G401 (cell line): ENCODE measurements at regions not wholly inside any gene's neighbourhood (a gene's known extent, or its start where the extent isn't known, plus 50 kb on each side); places are given as distances from the start of the nearest gene placed in this dataset.

Source experiments
- DNase-seq: peaks from one replicate; pipeline ENCODE4 v3.0.0-alpha.2; 2015; ENCODE audit warnings: low spot score
- in situ Hi-C: cut with HindIII; loops from 2 replicates; pipeline ENCODE4 v1.10.0; 2016; ENCODE audit warnings: low sequenced_read_pairs, mixed read lengths

DNA sequence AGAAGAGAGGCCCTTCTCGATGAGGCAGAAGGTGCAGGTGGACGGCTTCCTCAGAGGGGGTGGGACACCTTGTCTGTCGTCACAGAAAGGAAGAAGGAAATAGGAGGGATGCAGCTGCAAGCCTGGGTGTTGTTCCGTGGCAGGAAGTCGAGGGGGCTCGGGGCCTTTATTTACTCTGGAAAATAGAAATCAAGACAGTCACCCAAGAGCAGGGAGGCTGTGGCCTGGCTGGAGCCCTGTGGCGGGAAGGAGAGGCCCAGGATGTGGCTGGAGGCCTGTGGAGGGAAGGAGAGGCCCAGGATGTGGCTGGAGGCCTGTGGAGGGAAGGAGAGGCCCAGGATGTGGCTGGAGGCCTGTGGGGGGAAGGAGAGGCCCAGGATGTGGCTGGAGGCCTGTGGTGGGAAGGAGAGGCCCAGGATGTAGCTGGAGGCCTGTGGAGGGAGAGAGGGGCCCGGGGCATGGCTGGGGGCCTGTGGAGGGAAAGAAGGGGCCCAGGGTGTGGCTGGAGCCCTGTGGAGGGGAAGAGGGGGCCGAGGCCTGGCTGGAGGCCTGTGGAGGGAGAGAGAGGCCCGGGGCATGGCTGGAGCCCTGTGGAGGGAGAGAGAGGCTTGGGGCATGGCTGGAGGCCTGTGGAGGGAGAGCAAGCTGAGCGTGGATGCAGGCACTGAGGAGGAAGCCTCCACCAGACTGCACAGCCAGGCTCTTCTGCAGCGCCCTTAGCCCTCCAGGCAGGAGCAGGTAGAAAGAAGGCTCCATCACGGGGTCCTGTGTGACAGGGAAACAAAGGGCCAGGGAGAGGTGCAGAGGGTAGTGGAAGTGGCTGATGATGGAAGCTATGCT lies 97.3 kb upstream of the SFMBT2 start:
- no peak for DNase-seq
- in situ Hi-C loops = no loop called here

DNA sequence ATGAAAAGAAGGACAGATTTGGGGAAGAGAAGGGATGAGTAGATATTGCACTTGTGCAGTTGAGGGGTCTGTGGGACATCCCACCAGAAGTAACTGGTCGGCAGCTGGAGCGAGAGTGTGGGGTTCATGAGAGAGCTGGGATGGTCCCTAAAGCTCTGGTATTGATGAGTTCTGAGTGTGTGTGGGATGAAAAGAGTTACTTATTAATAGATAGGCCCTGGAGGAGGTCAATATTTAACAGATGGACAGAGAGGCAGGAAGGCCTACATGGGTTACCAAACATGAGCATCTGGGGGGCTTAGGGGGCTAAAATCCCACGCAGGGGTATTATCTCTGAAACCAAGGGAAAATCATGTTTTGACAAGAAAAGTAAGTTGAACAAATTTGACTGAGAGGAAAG lies 95.7 kb upstream of the SFMBT2 start:
- in situ Hi-C loops = no loop called here
- no peak for DNase-seq

DNA sequence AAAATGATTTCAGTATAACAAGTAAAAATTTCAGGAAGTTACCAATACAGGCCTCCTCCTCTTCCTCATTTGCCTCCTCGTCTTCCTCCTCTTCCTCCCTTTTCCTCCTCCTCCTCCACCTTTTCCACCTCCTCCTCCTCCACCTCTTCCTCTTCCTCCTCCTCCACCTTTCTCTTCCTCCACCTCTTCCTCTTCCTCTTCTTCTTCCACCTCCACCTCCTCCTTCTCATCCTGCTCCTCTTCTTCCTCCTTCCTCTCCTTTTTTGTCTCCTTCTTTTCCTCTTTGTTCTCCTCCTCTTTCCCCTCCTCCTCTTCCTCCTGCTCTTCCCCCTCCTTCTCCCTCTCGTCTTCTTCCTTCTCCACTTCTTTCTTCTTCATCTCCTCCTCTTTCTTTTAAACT lies 94.4 kb upstream of the SFMBT2 start:
- no peak for DNase-seq
- in situ Hi-C loops = no loop called here

DNA sequence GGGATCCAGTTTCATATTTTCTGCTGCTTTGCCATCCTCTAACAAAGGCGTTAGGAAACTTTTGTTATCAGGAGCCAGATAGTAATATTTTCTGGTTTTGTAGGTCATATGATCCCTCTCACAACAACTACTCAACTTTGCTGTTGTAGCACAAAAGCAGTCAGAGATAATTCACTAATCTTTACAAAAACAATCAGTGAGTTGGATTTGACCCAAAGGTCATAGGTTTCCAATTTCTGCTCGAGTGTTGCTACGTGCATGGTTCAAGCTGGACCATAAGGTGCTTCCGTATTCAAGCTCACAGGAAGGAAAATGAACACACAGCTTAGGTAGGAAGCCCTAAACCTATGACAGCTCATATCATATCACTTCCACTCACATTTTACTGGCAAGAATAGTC lies 92.4 kb upstream of the SFMBT2 start:
- no peak for DNase-seq
- in situ Hi-C loops = no loop called here

DNA sequence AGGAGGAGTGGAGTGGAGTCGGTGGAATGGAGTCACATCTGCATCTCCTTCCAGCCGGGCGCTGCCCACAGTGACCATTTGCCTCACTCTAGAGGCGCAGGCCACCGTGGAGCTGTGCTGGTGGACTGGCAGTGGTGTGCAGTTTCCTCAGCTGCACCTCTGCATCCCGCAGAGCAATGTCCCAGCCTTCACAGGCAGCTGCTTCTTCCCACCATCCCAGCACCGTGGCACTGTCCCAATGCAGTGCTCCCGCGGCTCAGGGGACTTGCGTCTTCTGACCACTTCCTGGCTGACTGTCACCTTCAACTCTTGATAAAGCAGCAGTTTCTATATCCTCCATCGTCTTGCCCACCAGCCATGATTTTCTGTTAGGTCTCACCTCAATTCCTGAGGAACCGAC lies 90.3 kb upstream of the SFMBT2 start:
- in situ Hi-C loops = no loop called here
- no peak for DNase-seq

DNA sequence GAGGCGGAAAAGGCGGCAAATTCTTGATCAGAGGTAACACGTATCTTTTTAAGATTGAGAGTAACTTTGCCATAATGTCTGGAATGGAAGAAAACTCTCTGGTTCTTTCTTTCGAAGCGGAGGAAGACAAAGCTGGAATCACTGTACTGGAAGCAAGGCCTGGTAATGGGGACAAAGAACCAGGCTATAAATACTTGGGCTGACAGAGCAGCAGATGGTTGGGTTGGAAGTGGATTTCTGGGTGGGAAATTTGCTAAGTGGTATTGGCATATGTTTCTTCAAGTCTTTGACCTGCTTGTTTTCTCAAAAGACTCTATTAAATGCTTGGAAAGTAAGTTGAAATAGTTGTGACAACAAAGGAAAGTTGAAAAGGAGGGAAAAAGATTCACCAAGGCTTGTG lies 87.3 kb upstream of the SFMBT2 start:
- in situ Hi-C loops = no loop called here
- DNase-seq = peak; percentile 32

DNA sequence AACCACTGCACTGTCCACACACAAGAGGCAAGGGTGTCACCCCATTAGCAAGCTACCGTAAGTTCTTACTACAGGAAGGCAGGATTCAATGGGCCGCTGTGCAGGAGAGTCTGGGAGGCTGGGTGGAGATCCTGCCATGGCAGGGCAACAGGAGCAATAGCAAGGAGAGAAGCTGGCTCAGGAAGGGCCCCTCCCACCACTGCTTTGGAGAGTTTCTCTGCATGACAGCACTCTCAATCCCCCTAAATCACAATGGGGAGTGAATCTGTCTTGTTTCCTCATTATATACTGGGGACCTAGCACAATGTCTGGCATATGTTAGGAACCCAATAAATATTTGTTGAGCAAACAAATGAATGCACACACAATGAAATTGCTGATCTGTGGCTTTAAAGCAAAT lies 83.2 kb upstream of the SFMBT2 start:
- no peak for DNase-seq
- in situ Hi-C loops = no loop called here

DNA sequence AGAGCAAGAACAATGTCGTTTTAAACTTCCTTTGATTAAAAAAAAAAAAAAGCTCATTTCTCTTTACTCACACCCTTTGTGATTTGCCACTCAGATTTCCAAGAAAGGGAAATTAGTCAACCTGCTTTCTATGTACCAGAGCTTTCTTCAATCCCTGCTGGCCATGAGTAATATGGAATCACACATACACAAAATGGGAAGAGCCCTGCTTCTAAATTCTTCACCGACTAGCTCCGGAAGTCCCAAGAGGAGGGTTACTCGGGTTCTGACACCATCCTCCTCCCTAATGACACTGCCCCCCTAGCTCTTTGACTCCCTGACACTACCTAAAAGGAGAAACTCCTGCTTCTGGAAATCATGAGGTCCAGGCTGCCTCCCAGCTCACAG lies 81.8 kb upstream of the SFMBT2 start:
- no peak for DNase-seq
- in situ Hi-C loops = no loop called here

DNA sequence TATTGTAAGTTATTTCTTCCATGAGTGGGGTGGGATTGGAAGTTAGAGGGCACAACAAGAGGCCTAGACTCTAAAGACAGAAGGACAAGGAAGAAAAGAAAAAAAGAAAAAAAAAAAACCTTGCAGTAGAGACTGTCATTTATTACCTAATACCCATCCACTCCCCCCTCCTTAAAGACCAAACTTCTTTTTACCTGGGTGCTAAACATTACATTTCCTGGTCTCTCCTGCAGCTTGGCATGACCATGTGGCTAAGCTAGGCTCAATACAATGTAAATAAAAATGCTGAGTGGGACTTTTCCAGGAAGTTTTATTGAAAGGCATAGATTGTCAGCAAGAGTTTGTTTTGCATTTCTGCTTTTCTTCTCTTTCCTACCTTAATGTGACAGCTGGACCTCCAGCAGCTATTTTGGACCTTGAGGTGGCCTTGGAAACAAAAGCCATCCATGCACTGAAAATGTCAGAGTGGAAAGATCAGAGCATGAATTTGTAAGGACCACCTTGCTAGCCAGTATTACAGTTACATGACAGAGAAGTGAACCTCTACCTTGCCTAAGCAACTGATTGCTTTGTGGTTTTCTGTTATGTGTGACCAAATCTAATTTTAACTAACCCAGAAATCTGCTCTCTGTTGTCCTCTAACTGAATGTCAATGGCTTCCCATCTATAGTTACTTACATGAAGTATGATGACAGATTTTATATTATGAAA lies 81.3 kb upstream of the SFMBT2 start:
- in situ Hi-C loops = no loop called here
- DNase-seq = no peak

DNA sequence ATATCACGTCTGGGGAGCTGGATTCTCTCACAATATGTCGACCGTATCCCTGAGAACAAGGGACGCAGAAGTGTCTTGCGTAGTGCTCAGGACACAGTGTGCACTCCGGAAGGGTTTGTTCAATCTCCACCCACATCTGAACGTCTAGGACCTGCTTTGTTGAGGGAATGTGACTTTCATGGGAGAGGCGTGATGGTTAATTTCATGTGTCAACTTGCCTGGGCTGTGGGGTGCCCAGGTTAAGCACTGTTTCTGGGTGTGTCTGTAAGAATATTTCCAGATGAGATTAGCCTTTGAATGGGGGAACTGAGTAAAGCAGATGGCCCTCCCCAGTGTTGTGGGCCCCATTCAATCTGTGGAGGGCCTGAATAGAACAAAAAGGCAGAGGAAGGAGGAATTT lies 80.4 kb upstream of the SFMBT2 start:
- DNase-seq = no peak
- in situ Hi-C loops = no loop called here

DNA sequence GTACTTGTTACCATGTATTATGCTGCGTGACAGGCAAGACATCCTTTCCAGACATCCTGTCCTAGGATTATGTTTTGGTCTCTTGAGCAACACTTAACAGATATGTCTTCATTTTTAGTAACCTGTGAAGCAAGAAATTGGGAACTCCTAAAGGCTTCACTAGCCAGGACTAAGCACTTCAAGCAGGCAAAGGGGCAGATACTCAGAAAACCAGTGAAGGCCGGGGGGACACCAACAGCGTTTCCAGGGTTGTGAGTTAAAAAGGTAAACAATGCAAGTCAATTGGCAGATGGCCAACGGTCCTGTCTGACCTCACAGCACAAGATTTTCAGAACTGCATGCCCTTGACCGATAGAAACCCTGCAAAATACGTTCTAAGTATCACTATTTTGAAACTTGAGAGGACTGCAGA lies 77.6 kb upstream of the SFMBT2 start:
- no peak for DNase-seq
- in situ Hi-C loops = no loop called here

DNA sequence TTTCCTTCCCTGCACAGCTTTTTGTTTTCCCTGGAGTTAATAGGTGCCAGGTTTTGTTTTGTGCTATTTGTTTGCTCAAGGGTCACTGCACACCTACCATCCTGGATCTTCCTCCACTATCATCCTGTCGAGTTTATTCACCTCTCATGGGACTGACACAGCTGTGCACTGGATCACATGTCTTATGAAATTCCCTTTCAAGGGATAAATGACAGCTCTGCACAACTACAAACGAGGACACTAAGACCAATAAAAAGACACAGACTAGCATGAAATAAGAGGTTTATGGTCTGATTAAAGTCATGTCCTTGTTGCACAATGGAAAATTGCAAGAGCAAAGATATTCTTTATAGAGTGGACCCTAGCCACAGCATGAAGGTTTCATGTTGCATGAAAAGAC lies 76.7 kb upstream of the SFMBT2 start:
- in situ Hi-C loops = no loop called here
- no peak for DNase-seq

DNA sequence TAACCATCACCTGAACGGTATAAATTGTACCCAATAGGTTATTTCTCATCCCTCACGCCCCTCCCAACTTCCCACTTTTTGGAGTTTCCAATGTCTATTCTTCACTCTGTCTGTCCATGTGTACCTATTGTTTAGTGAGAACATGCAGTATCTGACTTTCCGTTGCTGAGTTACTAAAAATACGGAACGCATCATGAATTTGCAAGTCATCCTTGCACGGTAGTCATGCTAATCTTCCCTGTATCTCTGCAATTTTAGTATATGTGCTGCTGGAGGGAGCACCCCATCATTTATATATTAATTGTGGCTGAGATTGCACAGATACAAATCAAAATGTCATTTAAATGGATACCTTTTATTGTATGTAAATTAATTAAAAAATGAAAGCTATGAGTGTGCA lies 75.7 kb upstream of the SFMBT2 start:
- in situ Hi-C loops = no loop called here
- no peak for DNase-seq

DNA sequence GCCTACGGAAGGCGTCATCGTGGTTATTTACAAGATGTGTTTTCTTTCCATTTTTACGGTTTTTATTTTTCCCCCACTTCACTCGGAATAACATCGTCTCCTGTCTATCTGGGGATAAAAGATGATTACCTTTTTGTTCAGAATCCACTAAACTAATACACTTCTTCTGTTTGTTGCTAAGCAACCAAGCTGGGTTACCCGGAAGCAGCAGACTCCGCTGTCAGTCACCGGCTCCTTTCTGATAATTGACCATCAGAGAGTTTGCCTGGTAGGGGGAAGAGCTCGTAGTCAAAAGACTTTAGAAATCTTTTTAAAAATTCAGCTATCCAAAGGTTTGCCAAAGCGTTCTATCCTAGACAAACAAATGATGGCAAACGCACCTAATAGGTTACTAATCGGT lies 75.0 kb upstream of the SFMBT2 start:
- no peak for DNase-seq
- in situ Hi-C loops = no loop called here

DNA sequence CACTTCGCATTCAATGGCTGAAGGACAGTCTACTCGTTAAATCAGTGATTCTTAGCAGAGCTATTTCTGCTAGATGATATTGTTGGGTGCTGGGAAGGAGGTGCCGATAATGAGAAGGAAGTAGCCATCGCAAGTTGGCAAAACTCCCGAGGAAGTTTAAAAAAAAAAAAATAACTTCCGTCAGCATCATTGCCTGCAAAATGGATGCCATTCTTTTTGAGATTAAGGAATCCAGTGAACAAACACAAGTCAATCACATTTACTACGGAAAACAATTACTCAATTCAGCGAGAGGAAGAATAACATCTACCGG lies 74.4 kb upstream of the SFMBT2 start:
- DNase-seq = no peak
- in situ Hi-C loops = no loop called here

DNA sequence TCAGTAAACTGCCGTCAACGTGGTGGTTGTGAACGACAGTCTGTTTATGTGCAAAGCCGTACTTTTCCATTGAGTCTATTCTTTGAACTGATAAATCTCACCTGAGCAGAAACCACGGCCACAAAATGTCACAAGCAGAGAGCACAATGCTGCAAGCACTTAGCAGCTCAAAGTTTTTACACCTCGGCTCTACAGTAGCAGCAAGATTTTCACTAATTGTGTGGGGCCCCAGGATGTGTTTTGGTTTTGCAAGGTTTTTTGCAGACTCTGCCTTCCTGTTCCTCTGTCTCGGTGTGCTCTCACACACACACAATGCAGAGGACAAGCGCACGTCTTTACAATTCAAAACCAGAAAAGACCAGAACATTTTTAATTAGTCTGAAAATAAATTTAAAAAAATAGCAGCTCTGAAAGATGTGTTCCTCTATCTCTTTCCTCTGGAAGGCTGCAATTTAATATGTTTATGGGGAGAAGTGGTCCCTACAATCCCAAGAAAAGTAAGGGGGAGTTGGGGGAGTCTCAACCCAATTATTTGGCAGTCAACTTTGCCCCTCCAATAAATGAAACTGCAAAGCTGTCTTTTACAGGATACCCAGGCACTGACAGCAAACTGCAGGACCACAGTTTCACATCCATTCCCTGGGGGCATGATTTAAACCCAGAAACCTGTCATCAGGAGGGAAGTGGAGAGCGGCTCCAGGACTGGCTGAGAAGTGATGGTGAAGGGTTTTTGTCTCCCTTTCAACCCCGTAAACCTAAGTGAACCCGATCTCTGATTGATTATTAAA lies 73.8 kb upstream of the SFMBT2 start:
- no peak for DNase-seq
- in situ Hi-C loops = no loop called here

DNA sequence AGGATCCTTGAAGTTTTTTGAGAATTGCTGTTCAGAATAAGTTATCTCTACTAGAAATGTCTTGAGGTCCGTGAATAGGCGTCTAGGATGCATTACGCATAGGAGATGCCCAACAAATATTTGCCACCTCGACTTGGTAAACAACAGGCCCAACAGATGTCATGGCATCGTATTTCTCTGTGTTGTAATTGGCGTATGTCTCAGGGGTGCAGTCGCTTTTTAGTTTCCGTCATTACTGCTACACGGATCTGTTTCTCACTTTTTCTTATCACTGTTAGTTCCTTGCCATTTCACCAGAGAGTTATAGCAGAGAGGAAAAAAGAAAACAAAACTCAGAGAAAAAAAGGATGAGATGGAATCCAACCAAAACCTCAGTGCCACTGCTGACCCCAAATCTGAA lies 73.0 kb upstream of the SFMBT2 start:
- in situ Hi-C loops = no loop called here
- no peak for DNase-seq

DNA sequence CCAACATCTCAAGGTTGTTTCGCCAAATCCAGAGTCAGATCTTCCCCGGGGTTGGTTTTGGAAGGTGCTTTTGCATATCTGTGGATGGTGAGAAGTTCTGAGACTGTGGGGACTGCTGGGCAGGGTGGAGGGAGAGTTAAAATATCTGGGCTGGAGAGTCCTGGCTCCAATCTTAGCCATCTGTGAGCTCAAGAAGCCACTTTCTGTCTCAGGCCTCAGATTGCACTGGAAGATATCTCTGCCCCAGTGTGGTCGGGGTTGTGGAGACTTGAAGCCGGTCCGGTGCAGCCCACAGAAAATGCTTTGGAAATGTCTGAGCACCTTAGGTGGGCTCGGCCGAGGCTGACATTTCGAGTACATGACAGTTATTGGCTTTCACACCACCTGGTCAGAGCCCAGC lies 72.2 kb upstream of the SFMBT2 start:
- in situ Hi-C loops = no loop called here
- no peak for DNase-seq

DNA sequence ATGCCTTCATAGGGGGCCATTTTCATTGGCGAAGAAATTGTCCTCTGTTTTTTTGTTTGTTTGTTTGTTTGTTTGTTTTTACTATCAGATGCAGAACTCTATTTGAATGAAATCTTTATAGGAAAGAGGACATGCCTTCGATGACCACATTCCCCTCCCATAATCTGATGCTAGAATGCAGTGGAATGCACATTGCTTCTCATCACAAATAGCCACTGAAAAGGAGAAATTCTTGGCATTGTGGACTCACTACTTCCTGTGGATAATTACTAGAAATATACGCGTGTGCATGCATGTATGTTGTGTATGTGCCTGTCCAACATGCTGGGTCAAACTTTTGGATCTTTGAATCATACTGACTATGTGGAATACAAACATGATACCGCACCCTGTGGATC lies 70.5 kb upstream of the SFMBT2 start:
- in situ Hi-C loops = no loop called here
- no peak for DNase-seq

DNA sequence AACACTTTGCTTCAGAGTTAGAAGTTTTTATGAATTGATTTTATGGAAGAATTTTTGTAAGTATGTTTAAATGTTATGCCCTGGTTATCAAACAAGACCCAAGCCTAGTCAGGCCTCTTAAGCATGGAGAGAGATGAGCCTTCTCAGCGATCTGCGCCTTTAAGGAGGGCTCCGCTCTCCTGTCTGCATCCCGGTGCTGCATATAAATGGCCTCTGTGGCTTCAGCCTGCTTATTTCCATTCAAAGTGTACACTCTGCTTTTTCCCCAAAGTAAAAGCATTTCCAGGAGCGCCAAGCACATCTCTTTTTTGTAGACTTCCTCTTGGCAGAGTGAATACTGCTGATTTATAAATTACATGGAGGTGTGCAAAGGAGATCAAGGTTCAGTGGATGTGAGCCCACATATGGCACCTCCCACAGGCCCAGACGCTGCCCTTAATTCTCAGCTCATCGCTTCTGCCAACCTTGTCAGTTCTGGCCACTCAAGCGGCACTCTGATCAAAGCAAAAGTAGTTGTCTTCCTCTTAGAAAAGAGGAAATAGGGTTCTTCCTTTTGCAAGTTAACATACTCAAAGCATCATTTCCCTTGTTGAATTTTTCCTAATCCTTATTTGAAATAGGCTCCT lies 70.0 kb upstream of the SFMBT2 start:
- in situ Hi-C loops = no loop called here
- no peak for DNase-seq
